Small intestine (tissue), 7 donors: ENCODE measurements at regions not wholly inside any gene's neighbourhood (a gene's known extent, or its start where the extent isn't known, plus 50 kb on each side); places are given as distances from the start of the nearest gene placed in this dataset.

ENCODE experiments used
- DNase-seq, 2 donors: peaks; one replicate each; pipeline versions ENCODE4 v3.0.0 to v3.0.0-alpha.2; 2013
- FAIRE-seq: peaks from 2 replicates; lab custom pipeline; 2012; peaks lifted over from hg19 to GRCh38; lab: Jason Lieb, UNC
- H3K27ac ChIP-seq, 3 donors: one replicate each; pipeline ENCODE4 v1.5.1; 2013; ENCODE audit warnings: low read length in 2 of 3, mild to moderate bottlenecking in 2 of 3, control low read depth in 1 of 3, inconsistent platforms in 1 of 3, low read depth in 1 of 3, moderate library complexity in 1 of 3
- H3K27me3 ChIP-seq, 3 donors: one replicate each; pipeline ENCODE4 v1.6.1; 2013; ENCODE audit warnings: low read length in 3 of 3, inconsistent platforms in 1 of 3; ENCODE audit not compliant: control insufficient read depth in 3 of 3, insufficient read depth in 3 of 3
- H3K36me3 ChIP-seq, 3 donors: one replicate each; pipeline ENCODE4 v1.6.1; 2013; ENCODE audit warnings: low read length in 3 of 3, inconsistent platforms in 1 of 3, low read depth in 1 of 3, mild to moderate bottlenecking in 1 of 3, moderate library complexity in 1 of 3; ENCODE audit not compliant: control insufficient read depth in 3 of 3, insufficient read depth in 2 of 3
- H3K4me1 ChIP-seq, 3 donors: one replicate each; pipeline ENCODE4 v1.6.1; 2013; ENCODE audit warnings: low read length in 2 of 3, inconsistent platforms in 1 of 3, low read depth in 1 of 3, mild to moderate bottlenecking in 1 of 3, moderate library complexity in 1 of 3; ENCODE audit not compliant: control insufficient read depth in 3 of 3, insufficient read depth in 2 of 3
- H3K4me3 ChIP-seq, 3 donors: one replicate each; pipeline ENCODE4 v1.5.1; 2013; ENCODE audit warnings: low read length in 3 of 3, control low read depth in 1 of 3, inconsistent platforms in 1 of 3, low read depth in 1 of 3, mild to moderate bottlenecking in 1 of 3, moderate library complexity in 1 of 3
- H3K9me3 ChIP-seq, 2 donors: one replicate each; pipeline ENCODE4 v1.6.1; 2013; ENCODE audit warnings: low read depth in 1 of 2, low read length in 1 of 2; ENCODE audit not compliant: control insufficient read depth in 2 of 2, insufficient read depth in 1 of 2
- WGBS, 3 donors: extraction: QIAGEN DNeasy Blood & Tissue Kit; methylation state at CpG; one replicate each; pipeline ENCODE4 v1.1.7; 2013; 5-methylcytosine and 5-hydroxymethylcytosine counted together
- donor health status: healthy with polysubstance abuse.
- donor health status: control.
- donor health status: control.
- donor health status: Bipolar disorder and iron deficiency.
- donor health status: healthy.

DNA sequence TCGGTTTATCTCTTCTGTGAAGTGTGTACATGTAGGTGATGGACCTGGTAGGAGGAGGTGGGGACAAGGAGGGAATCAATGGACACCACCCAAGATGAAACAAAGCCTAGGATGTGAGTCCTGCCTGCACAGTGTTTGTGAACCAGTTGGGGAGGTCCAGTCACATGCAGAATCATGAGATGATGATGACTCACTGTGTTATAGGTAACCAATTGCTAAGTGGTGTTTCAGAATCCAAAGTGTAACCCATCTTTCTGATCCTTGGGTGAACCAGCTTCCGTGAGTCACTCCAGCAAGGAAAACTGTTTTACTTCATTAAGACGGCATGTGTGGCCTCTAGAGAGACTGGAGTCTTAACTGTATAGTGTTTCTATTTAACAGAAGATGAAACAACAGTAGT is 57.9 kb upstream of the HPF1 start:
- Histone ChIP-seq H3K9me3 (no peaks in the 10 kb centered on the region), H3K27me3 (peaks cover 0 to 6% (median 5%) of the 10 kb centered on the region in 3 donors), H3K4me1 (no peaks in the 10 kb centered on the region), H3K4me3 (no peak overlapping the region), H3K27ac (no peak overlapping the region), H3K36me3 (no peaks in the 10 kb centered on the region)
- DNase-seq (peak in 1 of 2 donors; percentile 53), FAIRE-seq (no peak)
- 49 to 56% (median 51%) methylated on average over 3 of the region's 3 CpGs for WGBS, 3 donors

DNA sequence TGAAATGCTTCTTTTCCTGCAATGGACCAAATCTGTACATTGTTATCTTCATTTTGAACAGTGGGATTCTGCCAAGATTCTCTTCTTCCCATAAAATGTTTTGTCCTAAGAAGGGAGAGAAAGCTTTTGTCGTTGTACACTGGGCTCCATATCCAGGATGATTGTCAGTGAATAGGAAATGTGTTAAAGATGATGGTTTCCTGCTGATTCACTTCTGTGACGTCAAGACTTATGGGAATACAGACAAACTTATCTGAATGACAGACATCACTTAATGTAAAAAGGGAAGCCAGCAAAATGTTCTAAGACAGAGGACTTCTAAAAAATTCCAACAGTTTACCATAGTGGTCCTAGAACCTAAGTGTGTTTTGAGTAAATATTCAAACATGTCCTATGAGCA is 53.7 kb upstream of the HPF1 start:
- no peak overlapping the region for H3K27ac ChIP-seq
- H3K9me3 ChIP-seq = no peaks in the 10 kb centered on the region
- H3K36me3 ChIP-seq = no peaks in the 10 kb centered on the region
- WGBS, 3 donors = 36 to 51% (median 47%) methylated on average over 2 of the region's 2 CpGs
- H3K27me3 ChIP-seq = peaks cover 0 to 6% (median 5%) of the 10 kb centered on the region in 3 donors
- FAIRE-seq (no peak), DNase-seq (no peak)
- no peak overlapping the region for H3K4me3 ChIP-seq
- H3K4me1 ChIP-seq = no peaks in the 10 kb centered on the region

GRCh38 chr4:169810325-169811323 is 52.9 kb upstream of the HPF1 start:
- Histone ChIP-seq H3K9me3 (peaks cover 0 to 2% of the 10 kb centered on the region in 2 donors), H3K36me3 (no peaks in the 10 kb centered on the region), H3K27ac (no peak overlapping the region), H3K4me3 (no peak overlapping the region), H3K4me1 (no peaks in the 10 kb centered on the region), H3K27me3 (peaks cover 0 to 5% (median 0%) of the 10 kb centered on the region in 3 donors)
- peak; percentile 71 to 72 for DNase-seq
- peak; percentile 89 for FAIRE-seq
- WGBS, 3 donors = 41 to 48% (median 43%) methylated on average over 6 of the region's 6 CpGs

DNA sequence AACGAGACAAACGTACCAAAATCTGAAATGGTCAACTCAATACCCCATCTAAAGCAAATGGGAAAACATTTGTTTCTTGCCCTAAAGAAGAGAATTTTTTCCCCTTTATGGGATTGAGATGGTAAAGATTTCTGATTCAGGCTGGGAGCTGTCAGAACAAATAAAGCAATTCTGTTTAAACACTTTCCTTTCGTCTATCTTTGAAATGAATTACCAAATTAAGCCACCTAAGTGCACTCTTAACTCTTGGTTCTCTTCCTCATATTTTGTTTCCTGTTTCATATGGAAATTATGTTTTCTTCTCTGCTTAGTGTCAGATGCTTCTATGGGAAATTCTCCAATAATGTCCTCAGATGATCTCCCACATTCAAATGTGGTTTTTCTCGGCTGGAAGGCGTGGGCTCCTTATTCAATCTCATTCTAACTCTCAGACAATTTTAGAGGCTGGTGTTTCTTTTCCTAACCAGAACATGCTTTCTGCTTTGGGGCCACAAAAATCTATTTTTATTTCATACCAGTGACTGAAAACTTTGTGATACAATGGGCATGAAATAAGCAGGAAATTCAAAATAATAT is 50.3 kb upstream of the HPF1 start:
- Histone ChIP-seq H3K4me1 (peaks cover 0 to 10% (median 0%) of the 10 kb centered on the region in 3 donors), H3K36me3 (no peaks in the 10 kb centered on the region), H3K27me3 (no peaks in the 10 kb centered on the region), H3K27ac (no peak overlapping the region), H3K9me3 (peaks cover 0 to 7% of the 10 kb centered on the region in 2 donors), H3K4me3 (no peak overlapping the region)
- DNase-seq = no peak
- FAIRE-seq = no peak
- 53 to 55% (median 54%) methylated on average over 5 of the region's 5 CpGs for WGBS, 3 donors
